K562 (cell line): ENCODE measurements at regions not wholly inside any gene's neighbourhood (a gene's known extent, or its start where the extent isn't known, plus 50 kb on each side); places are given as distances from the start of the nearest gene placed in this dataset.

Source experiments
- HDAC2 ChIP-seq: fragments of 450-650 bp; IDR thresholded peaks from 2 replicates; pipeline ENCODE4 v1.6.1; 2016; ENCODE audit warnings: mild to moderate bottlenecking
- KDM4B ChIP-seq, 2 experiments: fragments of 450-650 bp in 1 of 2; sonication (generic) in 1 of 2; IDR thresholded peaks; 2 replicates each; pipeline ENCODE4 v1.6.1; 2016 to 2017; ENCODE audit warnings: borderline replicate concordance in 2 of 2, antibody characterized with exemption in 1 of 2, low read depth in 1 of 2, mild to moderate bottlenecking in 1 of 2
- MAFG ChIP-seq: fragments of 450-650 bp; conservative IDR thresholded peaks from 2 replicates; pipeline ENCODE4 v1.6.1; 2016; ENCODE audit warnings: missing genetic modification characterization, missing compliant biosample characterization
- NFE2L1 ChIP-seq: fragments of 450-650 bp; IDR thresholded peaks from 2 replicates; pipeline ENCODE4 v1.6.1; 2016; ENCODE audit warnings: missing genetic modification characterization, low read depth, mild to moderate bottlenecking, missing compliant biosample characterization, moderate library complexity, borderline replicate concordance
- NR2C2 ChIP-seq, 2 experiments: fragments of 200-800 bp in 1 of 2; sonication (Bioruptor generic) in 1 of 2; sonication (generic) in 1 of 2; formaldehyde crosslinking in 1 of 2; IDR thresholded peaks; 2 replicates each; pipeline versions ENCODE4 v1.6.1 to v1.8.0; 2016 to 2022; ENCODE audit warnings: mild to moderate bottlenecking in 1 of 2, missing compliant biosample characterization in 1 of 2, missing genetic modification characterization in 1 of 2, missing genetic modification reagents in 1 of 2
- REST ChIP-seq, 2 experiments: fragments of 450-650 bp; formaldehyde crosslinking in 1 of 2; IDR thresholded peaks; 2 replicates each; pipeline versions ENCODE4 v1.4.0 to v1.6.1; 2014 to 2020; ENCODE audit warnings: mild to moderate bottlenecking in 2 of 2, borderline replicate concordance in 1 of 2, low read depth in 1 of 2
- STAT5A ChIP-seq: IDR thresholded peaks from 2 replicates; pipeline ENCODE4 v1.6.1; 2012; ENCODE audit warnings: low read length, inconsistent platforms, borderline replicate concordance
- TOE1 ChIP-seq, 2 experiments: fragments of 450-650 bp in 1 of 2; sonication (generic) in 1 of 2; formaldehyde crosslinking in 1 of 2; IDR thresholded peaks; 2 replicates each; pipeline versions ENCODE4 v1.7.1 to v1.8.0; 2016 to 2022; ENCODE audit warnings: borderline replicate concordance in 2 of 2, mild to moderate bottlenecking in 2 of 2, antibody characterized with exemption in 1 of 2, inconsistent platforms in 1 of 2, low read depth in 1 of 2, missing genetic modification reagents in 1 of 2, moderate library complexity in 1 of 2
- ZNF699 ChIP-seq: fragments of 250-450 bp; sonication (Bioruptor Pico); IDR thresholded peaks from 2 replicates; pipeline ENCODE4 v1.8.0; 2021; ENCODE audit warnings: mild to moderate bottlenecking, moderate library complexity; ENCODE audit not compliant: insufficient replicate concordance

- no peak for TF ChIP-seq NR2C2 (CRISPR knock-in tag; IDR thresholded peaks at IDR 0.05)
- TF ChIP-seq NR2C2 (tag; IDR thresholded peaks at IDR 0.05): no peak
- no peak for TF ChIP-seq KDM4B (IDR thresholded peaks at IDR 0.05; ENCODE audit: borderline replicate concordance in 2 of 2, low read depth in 1 of 2)
- no peak for TF ChIP-seq REST (IDR thresholded peaks at IDR 0.05; ENCODE audit: borderline replicate concordance)
- no peak for TF ChIP-seq REST (CRISPR knock-in tag; IDR thresholded peaks at IDR 0.05; ENCODE audit: low read depth)
- no peak for TF ChIP-seq STAT5A
- TF ChIP-seq ZNF699 (CRISPR knock-in tag): no peak
- peak; percentile 91 for TF ChIP-seq MAFG (tag)
- TF ChIP-seq TOE1 (IDR thresholded peaks at IDR 0.05; ENCODE audit: borderline replicate concordance): no peak
- no peak for TF ChIP-seq TOE1 (CRISPR knock-in tag; IDR thresholded peaks at IDR 0.05; ENCODE audit: borderline replicate concordance, low read depth)
- peak; percentile 56 for TF ChIP-seq NFE2L1 (tag)
- no peak for TF ChIP-seq HDAC2
Measured at GRCh38 chr5:5822729-5823257, 400.3 kb downstream of the ICE1 start (continued).
